ENCODE measurements at regions not wholly inside any gene's neighbourhood (a gene's known extent, or its start where the extent isn't known, plus 50 kb on each side); places are given as distances from the start of the nearest gene placed in this dataset.
"Not testable (repeated sequence)": the region's sequence is repeated elsewhere in the genome, so short reads cannot be mapped to it uniquely, and the experiment has no call there.

DNA sequence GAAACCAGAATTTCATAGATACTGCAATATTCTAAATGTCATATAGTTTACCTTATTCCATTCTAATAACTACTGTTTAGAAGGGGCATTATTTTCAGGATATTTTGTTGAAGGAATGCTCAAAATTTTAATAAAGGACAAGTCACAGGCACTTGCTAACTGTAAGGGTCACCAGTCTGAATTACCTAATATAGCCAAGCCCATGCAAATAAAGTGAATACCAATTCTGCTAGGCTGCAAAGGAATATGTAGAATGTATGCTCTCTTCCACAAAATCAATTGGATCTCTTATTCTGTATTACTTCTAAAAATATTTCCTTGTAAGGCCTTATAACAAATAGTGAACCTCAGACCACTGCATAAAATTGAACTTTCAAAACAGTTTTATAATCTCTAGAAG, 52.3 kb upstream of the FAT4 start:
- DNase-seq (ENCODE audit: low spot score) = no peak

DNA sequence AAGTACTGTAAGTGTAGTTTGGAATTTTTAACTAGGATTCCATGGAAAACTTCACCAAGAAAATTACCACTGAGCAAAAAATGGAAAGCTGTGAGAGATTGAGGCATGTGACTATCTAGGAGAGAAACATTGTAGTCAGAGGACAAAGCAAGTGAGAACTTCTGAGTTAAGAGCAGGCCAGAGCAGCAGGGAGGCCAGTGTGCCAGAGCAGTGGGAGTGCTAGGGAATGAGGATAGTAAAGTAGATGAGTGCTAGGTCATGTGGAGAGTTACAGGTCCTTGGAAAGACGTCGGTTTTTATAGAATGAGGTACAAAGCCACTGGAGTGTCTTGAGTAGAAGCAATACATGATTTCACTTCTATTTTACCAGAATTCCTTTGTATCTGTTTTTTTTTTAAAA, 52.7 kb upstream of the FAT4 start:
- no peak for DNase-seq (ENCODE audit: low spot score)

DNA sequence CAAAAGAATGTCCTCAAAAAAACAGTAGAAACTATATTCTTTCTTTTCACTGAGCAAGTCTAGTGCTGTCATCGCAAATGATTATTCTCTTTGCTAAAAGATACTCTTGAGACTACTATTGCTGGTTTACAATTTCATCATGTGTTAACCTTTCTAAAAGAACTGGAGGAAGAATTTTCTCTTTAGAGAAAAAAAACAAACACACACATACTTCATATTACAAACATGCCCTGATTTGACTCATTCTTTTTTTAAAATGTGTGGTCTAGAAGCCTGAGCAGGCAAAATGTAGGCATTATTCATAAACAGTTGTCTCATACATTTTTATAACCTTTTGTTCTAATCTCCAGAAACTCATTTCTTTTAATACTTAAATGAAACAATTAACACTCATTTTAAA, 60.6 kb upstream of the FAT4 start:
- no peak for DNase-seq (ENCODE audit: low spot score)

DNA sequence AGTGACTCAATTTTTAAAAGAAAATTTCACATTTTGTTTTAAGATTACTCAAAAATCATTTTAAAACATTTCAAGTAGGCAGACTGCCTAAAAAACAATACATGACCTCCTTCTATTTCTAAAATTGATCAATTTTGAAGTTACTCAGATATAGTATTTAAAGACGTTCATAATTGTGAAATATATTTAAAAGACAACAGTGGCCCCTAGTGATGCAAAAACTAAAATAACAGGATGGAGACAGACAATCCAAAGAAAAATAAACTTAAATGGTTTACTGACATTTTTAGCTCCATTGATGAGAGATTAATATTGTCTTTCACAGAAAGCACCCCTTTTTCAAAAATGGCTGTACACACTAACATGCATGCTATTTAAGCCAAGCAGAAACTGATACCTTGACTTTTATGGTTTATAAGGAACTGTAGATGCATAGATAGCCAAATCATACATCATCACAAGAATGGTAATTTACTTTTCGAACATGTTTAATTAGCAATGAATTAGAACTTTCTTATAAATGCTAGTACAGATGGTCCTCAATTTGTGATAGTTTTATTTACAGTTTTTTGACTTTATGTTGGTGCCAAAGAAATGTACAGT, 69.8 kb upstream of the FAT4 start:
- peak; percentile 45 for DNase-seq (ENCODE audit: low spot score)

DNA sequence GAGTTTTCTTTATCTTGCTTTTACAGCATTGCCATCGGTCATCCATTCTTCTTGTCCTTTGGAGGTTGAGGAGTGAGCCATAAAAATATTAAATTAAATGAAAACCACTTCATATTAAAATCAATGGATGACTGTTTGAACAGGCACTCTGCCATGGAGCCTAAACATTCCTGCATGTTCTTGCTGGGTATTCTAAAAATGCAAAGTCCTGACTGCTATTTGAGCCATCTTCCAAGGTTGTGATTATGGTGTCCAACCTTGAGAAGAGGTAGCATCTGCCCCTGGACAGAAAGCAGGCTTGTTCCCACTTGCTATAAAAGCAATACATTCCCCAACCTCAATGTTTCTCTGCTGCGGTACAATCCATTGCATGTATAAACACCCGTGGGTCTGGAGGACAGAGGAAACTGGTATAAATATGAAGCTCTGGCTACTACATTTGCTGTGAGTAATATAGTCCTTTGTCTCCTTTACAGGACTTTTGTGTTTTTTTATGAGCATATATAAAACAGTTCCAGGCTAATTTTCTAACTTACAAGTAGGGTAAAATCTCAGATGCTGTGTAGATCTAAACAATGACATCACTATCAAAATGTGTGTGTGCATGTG, 70.9 kb upstream of the FAT4 start:
- DNase-seq (ENCODE audit: low spot score) = no peak

DNA sequence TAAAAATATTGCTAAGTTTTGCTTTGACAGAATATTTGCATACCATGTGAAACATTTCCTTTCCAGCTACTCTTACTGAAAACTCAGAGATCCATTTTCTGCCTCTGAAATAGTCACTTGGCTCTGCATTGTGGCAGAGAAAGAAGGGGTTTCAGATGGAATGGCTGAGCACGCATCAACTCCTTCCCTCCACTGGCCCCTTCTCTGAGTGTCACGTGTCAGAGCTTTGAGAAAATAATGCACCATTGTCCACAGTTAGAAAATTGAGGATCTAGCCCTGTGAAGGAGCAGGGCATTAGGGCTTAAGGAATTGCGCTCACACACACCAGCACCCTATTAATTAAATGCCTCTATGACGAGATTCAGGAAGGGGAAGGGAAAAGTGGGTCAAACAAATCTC, 78.8 kb upstream of the FAT4 start:
- no peak for DNase-seq (ENCODE audit: low spot score)

DNA sequence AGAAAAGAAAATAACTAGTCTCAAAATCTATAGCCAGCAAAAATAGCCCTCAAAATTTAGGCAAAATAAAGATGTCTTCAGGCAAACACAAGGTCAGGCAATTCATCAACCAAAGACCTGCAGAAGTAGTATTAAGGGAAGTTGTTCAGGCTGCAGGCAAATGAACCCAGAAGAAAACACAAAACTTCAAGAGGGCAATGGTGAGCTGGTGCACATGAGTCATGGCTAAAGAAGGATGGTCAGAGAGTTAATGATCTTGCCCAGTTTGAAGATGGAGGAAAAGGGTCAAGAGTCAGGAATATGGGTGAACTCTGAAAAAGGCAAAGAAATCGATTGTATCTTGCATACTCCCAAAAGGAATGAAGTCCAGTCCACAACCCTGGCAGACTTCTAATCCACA, 83.1 kb upstream of the FAT4 start:
- DNase-seq (ENCODE audit: low spot score) = no peak

DNA sequence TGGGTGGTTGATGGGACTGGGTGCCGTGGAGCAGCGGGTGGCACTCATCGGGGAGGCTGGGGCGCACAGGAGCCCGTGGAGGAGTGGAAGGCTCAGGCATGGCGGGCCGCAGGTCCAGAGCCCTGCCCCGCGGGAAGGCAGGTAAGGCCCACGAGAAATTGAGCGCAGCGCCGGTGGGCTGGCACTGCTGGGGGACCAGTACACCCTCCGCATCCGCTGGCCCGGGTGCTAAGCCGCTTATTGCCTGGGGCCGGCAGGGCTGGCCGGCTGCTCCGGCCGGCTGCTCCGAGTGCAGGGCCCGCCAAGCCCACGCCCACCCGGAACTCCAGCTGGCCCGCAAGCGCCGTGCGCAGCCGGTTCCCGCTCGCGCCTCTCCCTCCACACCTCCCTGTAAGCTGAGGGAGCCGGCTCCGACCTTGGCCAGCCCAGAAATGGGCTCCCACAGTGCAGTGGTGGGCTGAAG, 85.1 kb upstream of the FAT4 start:
- no peak for DNase-seq (ENCODE audit: low spot score)

DNA sequence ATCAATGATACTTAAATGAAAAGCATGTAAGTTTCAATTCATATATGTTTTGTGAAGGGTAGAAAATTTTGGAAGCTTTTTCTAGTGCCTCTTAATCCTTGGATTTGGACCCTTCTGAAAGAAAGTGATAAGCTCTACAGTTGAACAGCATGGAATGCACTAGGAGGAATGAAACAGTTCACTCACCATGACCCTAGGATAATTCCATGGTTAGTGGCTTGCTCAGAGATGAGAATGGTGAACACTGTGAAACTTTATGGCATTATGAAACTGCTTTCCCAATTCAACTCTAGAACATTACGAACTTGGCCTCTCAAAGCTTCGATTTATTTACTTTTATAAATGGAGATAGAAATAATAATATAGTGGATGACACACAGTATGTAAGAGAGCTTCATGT, 88.9 kb upstream of the FAT4 start:
- no peak for DNase-seq (ENCODE audit: low spot score)

DNA sequence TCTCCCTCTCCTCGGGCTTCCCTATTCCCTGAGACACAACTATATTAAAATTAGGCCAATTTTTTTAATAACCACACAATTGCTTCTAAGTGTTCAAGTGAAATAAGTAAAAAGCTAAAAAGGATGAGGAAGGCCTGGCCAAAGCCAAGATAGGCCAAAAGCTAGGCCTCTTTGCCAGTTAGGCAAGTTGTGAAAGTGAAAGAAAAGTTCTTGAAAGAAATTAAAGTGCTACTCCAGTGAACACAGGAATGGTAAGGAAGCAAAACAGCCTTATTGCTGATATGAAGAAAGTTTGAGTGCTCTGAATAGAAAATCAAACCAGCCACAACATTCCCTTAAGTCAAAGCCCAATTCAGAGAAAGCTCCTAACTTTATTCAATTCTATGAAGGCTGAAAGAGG, 114.2 kb upstream of the FAT4 start:
- DNase-seq (ENCODE audit: low spot score) = no peak

DNA sequence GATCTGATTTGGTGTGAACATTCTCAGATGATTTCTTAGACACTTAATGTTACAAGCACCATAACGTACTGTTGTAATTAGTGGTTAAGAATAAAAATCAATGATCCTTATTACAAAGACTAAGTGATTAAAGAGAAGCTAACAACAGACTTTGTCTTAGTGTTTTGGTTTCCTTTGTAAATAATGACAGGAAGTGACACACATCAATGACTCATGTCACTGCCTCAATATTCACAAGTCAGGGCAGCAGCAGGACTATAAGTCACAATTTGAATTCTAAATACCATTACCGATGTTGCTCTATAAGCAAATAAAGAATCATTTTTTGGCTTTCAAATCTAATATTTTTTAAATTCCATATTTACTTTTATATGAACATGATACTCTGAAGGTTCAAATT, 115.8 kb upstream of the FAT4 start:
- peak; percentile 72 for DNase-seq (ENCODE audit: low spot score)

DNA sequence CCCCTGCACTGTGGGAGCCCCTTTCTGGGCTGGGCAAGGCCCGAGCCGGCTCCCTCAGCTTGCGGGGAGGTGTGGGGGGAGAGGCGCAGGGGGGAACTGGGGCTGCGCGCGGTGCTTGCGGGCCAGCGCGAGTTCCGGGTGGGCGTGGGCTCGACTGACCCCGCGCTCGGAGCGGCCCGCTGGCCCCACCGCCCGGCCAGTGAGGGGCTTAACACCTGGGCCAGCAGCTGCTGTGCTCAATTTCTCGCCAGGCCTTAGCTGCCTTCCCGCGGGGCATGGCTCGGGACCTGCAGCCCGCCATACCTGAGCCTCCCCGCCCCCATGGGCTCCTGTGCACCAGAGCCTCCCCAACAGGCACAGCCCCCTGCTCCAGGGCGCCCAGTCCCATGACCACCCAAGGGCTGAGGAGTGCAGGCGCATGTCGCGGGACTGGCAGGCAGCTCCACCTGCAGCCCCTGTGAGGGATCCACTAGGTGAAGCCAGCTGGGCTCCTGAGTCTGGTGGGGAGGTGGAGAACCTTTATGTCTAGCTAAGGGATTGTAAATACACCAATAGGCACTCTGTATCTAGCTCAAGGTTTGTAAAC, 122.8 kb upstream of the FAT4 start:
- not testable (repeated sequence) for DNase-seq (ENCODE audit: low spot score)

DNA sequence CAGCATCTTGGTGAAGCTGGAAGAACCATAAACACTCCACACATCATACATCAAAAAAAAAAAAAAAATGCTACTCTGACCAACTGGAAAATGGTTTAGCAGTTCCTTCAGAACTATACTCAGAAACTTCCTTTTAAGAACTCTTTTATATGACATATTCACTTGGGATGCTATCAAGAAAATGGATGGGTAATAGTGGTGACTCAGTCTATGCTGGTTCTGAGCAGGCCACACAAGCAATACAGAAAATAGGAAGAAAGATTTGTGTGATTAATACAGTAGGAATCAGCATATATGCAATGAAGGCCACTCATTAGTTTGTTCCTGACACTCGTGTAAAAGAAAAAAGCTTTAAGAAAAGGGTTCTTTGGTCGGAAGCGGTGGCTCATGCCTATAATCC, 123.5 kb upstream of the FAT4 start:
- peak; percentile 9 for DNase-seq (ENCODE audit: low spot score)

DNA sequence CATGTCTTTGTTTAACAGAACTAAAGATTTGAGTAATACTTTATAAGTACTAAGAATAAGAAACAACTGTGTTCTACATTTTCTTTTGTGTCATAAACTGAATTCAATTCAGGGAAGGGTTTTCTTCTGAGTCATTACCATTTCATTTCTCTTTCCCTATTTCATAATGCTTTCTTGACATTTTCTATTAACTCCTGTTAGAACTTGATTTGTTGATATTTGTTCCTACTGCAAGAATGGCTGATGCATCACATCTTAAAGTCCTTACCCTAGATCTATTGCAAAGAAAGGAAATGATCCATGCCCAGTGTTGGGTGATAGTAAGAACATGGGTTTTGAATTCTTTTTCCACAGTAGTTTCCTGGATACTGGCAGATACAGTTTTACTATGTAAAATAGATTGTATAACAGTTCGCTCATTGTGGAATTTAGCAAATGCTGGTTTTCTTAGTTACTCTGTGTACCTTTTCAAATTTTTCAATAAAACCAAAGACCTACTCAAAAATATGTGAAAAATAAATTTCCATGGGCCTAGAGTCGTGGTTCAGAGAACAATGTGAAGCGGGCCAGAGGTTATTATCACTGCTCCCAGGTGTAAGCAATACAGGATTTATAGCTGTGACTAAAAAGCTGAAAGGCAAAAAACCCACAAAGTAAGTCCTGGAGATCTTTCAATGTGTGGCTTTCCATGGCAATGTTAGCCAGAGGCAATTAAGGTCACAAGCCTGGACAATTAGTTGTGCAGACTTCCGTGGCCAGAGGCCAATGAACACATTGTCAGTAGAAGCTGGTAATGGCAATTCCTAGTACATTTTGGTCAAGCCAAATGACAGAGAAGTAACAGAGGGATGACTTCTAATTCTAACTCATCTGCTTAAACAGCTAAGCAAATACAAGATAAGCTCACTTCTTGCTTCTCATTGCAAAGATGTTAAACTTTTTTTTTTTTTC, 127.3 kb upstream of the FAT4 start:
- DNase-seq (ENCODE audit: low spot score) = no peak

DNA sequence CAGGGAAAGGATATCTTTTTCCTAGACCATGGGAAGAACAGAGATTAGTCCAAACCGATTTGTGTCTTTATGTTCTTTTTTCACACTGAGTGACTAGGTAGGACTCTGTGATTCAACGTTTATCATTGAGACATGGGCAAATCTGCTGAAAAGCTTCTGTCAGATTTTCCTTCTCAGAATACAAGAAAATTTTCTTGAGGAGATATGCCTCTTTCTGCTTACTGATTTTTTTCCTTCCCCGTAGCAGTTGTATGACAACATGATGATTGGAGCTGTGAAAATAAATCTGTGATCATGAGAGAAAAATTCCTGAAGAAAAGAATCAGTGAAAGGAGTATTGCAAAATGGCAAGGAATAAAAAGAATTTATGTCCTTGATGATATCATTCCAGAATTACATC, 130.6 kb upstream of the FAT4 start:
- no peak for DNase-seq (ENCODE audit: low spot score)

DNA sequence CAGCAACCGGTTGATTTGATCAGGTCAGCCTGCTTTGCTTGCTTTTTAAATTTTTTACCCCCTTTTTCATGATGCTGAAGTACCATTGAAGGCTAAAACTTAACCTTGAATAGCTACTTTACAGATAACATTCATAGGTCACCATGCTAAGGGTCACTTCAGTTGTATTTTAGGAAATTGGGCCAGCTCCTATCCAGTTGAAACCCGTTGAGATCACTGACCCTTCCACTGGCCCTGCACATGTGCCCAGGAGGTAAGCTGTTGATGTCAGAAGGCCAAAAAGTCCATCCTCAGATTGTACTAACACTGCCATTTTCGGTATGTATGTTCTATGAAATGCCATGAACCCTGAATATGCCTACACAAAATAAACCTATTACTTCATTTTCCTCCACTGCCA, 133.0 kb upstream of the FAT4 start:
- no peak for DNase-seq (ENCODE audit: low spot score)

DNA sequence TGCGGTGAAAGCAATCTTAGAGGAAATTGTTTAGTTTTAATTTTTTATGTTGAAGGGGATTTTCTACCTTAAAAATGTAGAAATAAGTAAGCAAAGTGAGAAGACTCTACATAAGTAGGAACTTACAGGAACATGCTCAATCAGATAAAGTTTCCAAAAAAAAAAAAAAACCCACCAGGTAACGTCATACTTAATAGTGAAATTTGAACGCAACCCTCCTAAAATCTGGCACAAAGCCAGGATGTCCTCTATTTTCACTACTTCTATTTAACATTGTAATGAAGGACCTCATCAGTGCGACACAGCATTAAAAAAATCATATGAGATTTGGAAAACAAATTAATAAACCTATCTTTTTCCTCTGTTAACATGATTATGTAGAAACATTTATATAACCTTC, 135.0 kb upstream of the FAT4 start:
- DNase-seq (ENCODE audit: low spot score) = no peak

DNA sequence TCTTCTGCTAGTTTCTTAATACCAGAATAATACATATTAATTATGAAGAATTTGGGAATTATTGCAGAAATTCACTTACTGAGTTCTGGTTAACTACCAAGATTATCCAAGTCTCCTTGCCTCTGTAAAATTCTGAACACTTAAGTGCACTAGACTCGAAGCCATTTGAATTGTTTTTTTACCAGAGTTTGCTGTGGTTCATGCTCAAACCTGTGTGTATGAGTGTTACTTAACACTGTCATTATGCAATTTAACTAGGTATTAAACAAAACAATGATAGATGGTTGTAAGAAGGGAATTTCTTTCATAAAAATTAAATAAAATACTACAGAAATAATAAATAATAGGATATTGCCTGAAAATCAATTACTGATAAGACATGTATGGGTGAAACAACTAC, 145.6 kb upstream of the FAT4 start:
- no peak for DNase-seq (ENCODE audit: low spot score)

DNA sequence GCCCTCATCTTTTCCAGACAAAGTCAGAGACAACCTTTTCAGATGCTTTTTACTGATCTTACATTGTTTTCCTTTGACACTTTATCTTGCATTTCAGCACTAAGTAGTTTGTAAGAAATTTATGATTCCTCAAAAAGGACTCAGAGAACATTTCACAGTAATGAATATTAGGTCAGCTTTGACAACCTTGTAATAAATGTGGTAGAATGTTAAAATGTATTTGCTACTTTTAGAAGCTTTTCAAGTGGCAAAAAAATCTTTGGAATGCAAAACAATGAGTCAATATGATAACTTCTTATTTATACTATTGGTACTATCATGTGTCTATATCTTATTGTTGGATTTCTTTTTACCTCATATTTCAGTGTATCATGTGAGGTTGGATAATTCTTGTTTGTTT, 146.2 kb upstream of the FAT4 start:
- DNase-seq (ENCODE audit: low spot score) = no peak

DNA sequence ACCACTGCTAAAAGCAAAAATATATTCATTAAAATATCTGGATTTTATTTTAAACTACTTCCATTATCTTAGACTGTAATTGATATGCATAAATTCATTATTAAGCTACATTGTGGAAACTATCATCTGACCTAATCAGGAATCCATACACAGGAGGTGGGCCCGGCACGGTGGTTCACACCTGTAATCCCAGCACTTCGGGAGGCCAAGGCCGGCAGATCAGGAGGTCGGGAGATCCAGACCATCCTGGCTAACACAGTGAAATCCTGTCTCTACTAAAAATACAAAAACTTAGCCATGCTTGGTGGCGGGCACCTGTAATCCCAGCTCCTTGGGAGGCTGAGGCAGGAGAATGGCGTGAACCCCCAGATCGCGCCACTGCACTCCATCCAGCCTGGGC, 148.7 kb upstream of the FAT4 start:
- not testable (repeated sequence) for DNase-seq (ENCODE audit: low spot score)

DNA sequence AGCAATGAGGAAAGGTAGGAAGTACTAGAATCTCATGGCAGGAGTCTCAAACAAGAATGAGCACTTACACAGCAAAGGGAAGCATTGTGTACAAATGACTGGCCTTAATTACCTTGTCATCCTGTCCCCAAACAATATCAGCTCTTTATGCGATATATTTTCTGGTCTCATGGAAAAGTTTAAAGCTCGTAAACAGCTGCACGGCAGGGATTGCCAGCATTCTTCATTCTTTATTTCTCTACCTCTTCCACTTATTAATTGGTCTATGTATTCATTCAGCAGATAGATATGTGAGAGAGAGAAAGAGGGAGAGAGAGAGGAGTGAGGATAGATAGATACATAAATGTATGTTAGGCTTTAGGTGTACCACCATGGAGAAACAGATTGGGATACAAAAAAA, 155.8 kb upstream of the FAT4 start:
- no peak for DNase-seq (ENCODE audit: low spot score)

DNA sequence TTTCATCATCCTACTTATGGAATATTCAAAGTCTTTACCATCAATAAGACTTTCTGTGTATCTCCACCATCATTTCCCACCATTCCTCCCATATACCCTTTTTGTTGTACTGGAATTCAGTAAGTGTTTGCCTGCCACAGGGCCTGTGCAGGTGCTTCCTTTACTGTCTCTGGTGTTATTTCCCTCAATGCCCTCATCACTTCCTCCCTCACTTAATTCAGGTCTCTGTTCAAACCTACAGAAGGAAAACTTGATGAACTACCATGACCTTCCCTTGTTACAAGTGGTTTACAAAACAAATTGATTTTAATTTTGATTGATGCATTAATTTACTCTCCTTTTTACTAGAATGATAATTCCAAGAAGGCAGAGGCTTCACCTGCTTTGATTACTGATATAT, 159.5 kb upstream of the FAT4 start:
- DNase-seq (ENCODE audit: low spot score) = no peak

DNA sequence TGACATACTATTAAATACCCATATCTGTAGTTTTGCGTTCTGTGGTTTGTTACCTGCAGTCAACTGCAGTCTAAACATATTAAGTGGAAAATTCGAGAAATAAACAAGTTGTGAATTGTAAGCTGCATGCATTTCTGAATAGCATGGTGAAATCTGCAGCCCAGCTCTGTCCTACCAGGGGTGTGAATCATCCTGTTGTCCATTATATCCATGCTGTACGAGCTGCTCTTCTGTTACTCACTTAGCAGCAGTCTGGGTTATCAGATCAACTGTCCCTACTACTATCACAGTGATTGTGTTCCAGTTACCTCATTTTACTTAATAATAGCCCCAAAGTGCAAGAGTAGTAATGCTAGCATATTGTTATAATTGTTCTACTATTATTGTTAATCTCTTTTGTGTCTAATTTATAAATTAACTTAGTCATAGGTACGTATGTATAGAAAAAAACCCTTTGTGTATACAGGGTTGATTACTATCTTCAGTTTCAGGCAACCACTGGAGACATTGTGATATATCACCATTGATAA, 173.7 kb upstream of the FAT4 start:
- DNase-seq (ENCODE audit: low spot score) = peak; percentile 33
